ENCODE measurements at regions not wholly inside any gene's neighbourhood (a gene's known extent, or its start where the extent isn't known, plus 50 kb on each side); places are given as distances from the start of the nearest gene placed in this dataset.

DNA sequence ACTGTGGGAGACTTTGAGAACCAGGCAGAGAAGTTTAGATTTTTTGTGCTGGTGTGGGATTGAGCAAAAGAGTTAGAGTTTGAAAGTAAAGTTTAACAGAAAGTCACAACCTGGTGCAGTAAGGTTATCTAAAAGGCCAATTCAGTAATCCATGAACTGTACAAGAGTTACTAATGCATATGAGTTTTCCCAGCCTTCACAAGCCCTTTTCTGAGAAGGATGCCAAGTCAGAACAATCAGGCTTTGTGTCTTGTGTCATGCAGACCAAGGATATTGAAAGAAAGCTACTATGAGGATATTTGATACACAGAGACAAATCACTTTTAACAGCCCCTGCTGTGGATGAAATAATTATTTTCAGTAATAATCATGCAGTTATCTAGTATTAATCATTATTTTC is 68.8 kb upstream of the MYO3A start:
- no peak overlapping the region for H2BK120ac ChIP-seq (ENCODE audit: low read depth, low read length)
- no peaks in the 10 kb centered on the region for H3K36me3 ChIP-seq (ENCODE audit: control insufficient read depth in 1 of 2, insufficient read depth in 2 of 2, low read depth in 1 of 2, low read length in 2 of 2)
- H3K27ac ChIP-seq (ENCODE audit: low read length, poor library complexity, severe bottlenecking): no peak overlapping the region
- H2AFZ ChIP-seq (ENCODE audit: low read depth, low read length): no peak overlapping the region
- H3K9ac ChIP-seq (ENCODE audit: low read length): no peak overlapping the region
- no peak overlapping the region for H4K8ac ChIP-seq (ENCODE audit: low read length)
- H3K23ac ChIP-seq (ENCODE audit: low read length in 2 of 2): no peak overlapping the region
- H3K18ac ChIP-seq (ENCODE audit: low read depth in 1 of 2, low read length in 2 of 2): no peak overlapping the region
- no peak overlapping the region for H2BK5ac ChIP-seq (ENCODE audit: low read depth, low read length, poor library complexity, severe bottlenecking)
- no peak overlapping the region for H3K4me3 ChIP-seq (ENCODE audit: insufficient read depth in 1 of 2, low read depth in 1 of 2, low read length in 2 of 2)
- H2AK5ac ChIP-seq (ENCODE audit: low read length, severe bottlenecking): no peak overlapping the region
- H2BK12ac ChIP-seq (ENCODE audit: low read length in 2 of 2): no peak overlapping the region
- DNase-seq: no peak
- H2BK15ac ChIP-seq (ENCODE audit: low read depth, poor library complexity, severe bottlenecking): no peak overlapping the region
- H3K4me1 ChIP-seq (ENCODE audit: control insufficient read depth, insufficient read depth, low read depth, low read length): no peaks in the 10 kb centered on the region
- H3K79me1 ChIP-seq (replicated peaks; ENCODE audit: low read length, poor library complexity, severe bottlenecking): no peaks in the 10 kb centered on the region
- no peaks in the 10 kb centered on the region for H3K9me3 ChIP-seq (ENCODE audit: control insufficient read depth, low read length)
- no peak overlapping the region for H4K91ac ChIP-seq (ENCODE audit: low read length)
- H3K4ac ChIP-seq (ENCODE audit: low read depth in 1 of 2, low read length in 2 of 2): no peak overlapping the region
- H3K14ac ChIP-seq (ENCODE audit: low read length in 2 of 2): no peak overlapping the region
- H3K4me2 ChIP-seq (ENCODE audit: low read length, poor library complexity, severe bottlenecking): no peak overlapping the region
- H3K27me3 ChIP-seq (ENCODE audit: control insufficient read depth in 1 of 2, insufficient read depth in 1 of 2, low read length in 2 of 2): no peaks in the 10 kb centered on the region

DNA sequence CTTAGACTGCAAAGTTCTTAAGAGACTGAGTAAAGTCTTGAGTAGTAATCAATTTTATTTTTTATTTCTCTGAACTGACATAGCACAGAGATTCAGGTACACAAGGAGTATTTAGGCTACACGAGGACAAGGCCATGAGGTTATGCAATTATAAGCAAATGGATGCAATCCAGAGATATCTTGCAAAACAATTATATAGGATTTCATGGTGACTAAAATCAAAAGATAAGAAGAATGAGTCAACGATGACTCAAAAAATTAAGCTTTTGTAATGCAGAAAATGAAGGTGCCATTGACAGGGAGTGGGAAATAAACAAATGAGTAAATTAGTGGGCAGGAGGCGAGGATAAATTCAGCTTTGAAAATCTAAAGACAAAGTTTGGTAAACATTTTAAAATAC is 66.7 kb upstream of the MYO3A start:
- no peaks in the 10 kb centered on the region for H3K36me3 ChIP-seq (ENCODE audit: control insufficient read depth in 1 of 2, insufficient read depth in 2 of 2, low read depth in 1 of 2, low read length in 2 of 2)
- WGBS: 68% methylated on average over 2 of the region's 3 CpGs
- no peak for DNase-seq
- H3K27me3 ChIP-seq (ENCODE audit: control insufficient read depth in 1 of 2, insufficient read depth in 1 of 2, low read length in 2 of 2): no peaks in the 10 kb centered on the region
- H3K23ac ChIP-seq (ENCODE audit: low read length in 2 of 2): no peak overlapping the region
- H3K14ac ChIP-seq (ENCODE audit: low read length in 2 of 2): no peak overlapping the region
- no peak overlapping the region for H3K4me3 ChIP-seq (ENCODE audit: insufficient read depth in 1 of 2, low read depth in 1 of 2, low read length in 2 of 2)
- H2BK15ac ChIP-seq (ENCODE audit: low read depth, poor library complexity, severe bottlenecking): no peak overlapping the region
- no peak overlapping the region for H2BK12ac ChIP-seq (ENCODE audit: low read length in 2 of 2)
- H3K9me3 ChIP-seq (ENCODE audit: control insufficient read depth, low read length): no peaks in the 10 kb centered on the region
- no peak overlapping the region for H2BK120ac ChIP-seq (ENCODE audit: low read depth, low read length)
- H3K79me1 ChIP-seq (replicated peaks; ENCODE audit: low read length, poor library complexity, severe bottlenecking): no peaks in the 10 kb centered on the region
- no peak overlapping the region for H4K8ac ChIP-seq (ENCODE audit: low read length)
- H3K9ac ChIP-seq (ENCODE audit: low read length): no peak overlapping the region
- H3K4ac ChIP-seq (ENCODE audit: low read depth in 1 of 2, low read length in 2 of 2): no peak overlapping the region
- H2AK5ac ChIP-seq (ENCODE audit: low read length, severe bottlenecking): no peak overlapping the region
- H3K18ac ChIP-seq (ENCODE audit: low read depth in 1 of 2, low read length in 2 of 2): no peak overlapping the region
- H4K91ac ChIP-seq (ENCODE audit: low read length): no peak overlapping the region
- no peaks in the 10 kb centered on the region for H3K4me1 ChIP-seq (ENCODE audit: control insufficient read depth, insufficient read depth, low read depth, low read length)
- no peak overlapping the region for H3K27ac ChIP-seq (ENCODE audit: low read length, poor library complexity, severe bottlenecking)
- no peak overlapping the region for H2AFZ ChIP-seq (ENCODE audit: low read depth, low read length)
- no peak overlapping the region for H2BK5ac ChIP-seq (ENCODE audit: low read depth, low read length, poor library complexity, severe bottlenecking)
- H3K4me2 ChIP-seq (ENCODE audit: low read length, poor library complexity, severe bottlenecking): no peak overlapping the region

DNA sequence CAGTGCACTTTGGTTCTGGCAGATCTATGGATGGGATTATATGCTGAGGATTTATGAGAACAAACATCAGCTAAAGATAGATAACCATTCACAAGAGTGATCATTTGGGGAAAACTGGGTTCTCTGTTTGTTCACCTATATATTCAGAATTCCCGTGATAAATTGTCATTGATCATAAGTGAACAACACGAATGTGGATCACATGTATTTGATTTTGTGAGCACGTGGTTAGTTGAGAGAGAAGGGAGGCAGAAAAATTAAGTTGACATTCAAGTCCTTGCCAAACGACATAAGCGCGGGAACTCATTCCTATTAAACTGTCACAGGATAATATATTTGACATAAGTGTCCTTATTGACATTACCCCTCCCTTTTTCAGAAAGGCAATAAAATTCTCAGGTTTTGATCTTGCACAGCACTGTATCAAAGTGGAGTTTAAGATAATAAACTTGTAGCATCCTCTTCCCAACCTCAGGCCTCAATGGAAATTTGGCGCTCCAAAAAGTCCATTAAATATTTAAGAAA is 64.9 kb upstream of the MYO3A start:
- H3K27me3 ChIP-seq (ENCODE audit: control insufficient read depth in 1 of 2, insufficient read depth in 1 of 2, low read length in 2 of 2): no peaks in the 10 kb centered on the region
- H3K14ac ChIP-seq (ENCODE audit: low read length in 2 of 2): no peak overlapping the region
- H3K23ac ChIP-seq (ENCODE audit: low read length in 2 of 2): no peak overlapping the region
- H3K4me3 ChIP-seq (ENCODE audit: insufficient read depth in 1 of 2, low read depth in 1 of 2, low read length in 2 of 2): no peak overlapping the region
- no peaks in the 10 kb centered on the region for H3K79me1 ChIP-seq (replicated peaks; ENCODE audit: low read length, poor library complexity, severe bottlenecking)
- no peak overlapping the region for H2BK12ac ChIP-seq (ENCODE audit: low read length in 2 of 2)
- H4K91ac ChIP-seq (ENCODE audit: low read length): no peak overlapping the region
- H3K4ac ChIP-seq (ENCODE audit: low read depth in 1 of 2, low read length in 2 of 2): no peak overlapping the region
- no peaks in the 10 kb centered on the region for H3K36me3 ChIP-seq (ENCODE audit: control insufficient read depth in 1 of 2, insufficient read depth in 2 of 2, low read depth in 1 of 2, low read length in 2 of 2)
- no peak overlapping the region for H3K27ac ChIP-seq (ENCODE audit: low read length, poor library complexity, severe bottlenecking)
- H4K8ac ChIP-seq (ENCODE audit: low read length): no peak overlapping the region
- H3K9ac ChIP-seq (ENCODE audit: low read length): no peak overlapping the region
- H2BK120ac ChIP-seq (ENCODE audit: low read depth, low read length): no peak overlapping the region
- H2AFZ ChIP-seq (ENCODE audit: low read depth, low read length): no peak overlapping the region
- no peak overlapping the region for H2BK15ac ChIP-seq (ENCODE audit: low read depth, poor library complexity, severe bottlenecking)
- no peak overlapping the region for H3K18ac ChIP-seq (ENCODE audit: low read depth in 1 of 2, low read length in 2 of 2)
- H3K4me1 ChIP-seq (ENCODE audit: control insufficient read depth, insufficient read depth, low read depth, low read length): no peaks in the 10 kb centered on the region
- H3K9me3 ChIP-seq (ENCODE audit: control insufficient read depth, low read length): no peaks in the 10 kb centered on the region
- no peak overlapping the region for H3K4me2 ChIP-seq (ENCODE audit: low read length, poor library complexity, severe bottlenecking)
- DNase-seq: no peak
- H2BK5ac ChIP-seq (ENCODE audit: low read depth, low read length, poor library complexity, severe bottlenecking): no peak overlapping the region
- no peak overlapping the region for H2AK5ac ChIP-seq (ENCODE audit: low read length, severe bottlenecking)
- 66% methylated on average over 3 of the region's 7 CpGs for WGBS

DNA sequence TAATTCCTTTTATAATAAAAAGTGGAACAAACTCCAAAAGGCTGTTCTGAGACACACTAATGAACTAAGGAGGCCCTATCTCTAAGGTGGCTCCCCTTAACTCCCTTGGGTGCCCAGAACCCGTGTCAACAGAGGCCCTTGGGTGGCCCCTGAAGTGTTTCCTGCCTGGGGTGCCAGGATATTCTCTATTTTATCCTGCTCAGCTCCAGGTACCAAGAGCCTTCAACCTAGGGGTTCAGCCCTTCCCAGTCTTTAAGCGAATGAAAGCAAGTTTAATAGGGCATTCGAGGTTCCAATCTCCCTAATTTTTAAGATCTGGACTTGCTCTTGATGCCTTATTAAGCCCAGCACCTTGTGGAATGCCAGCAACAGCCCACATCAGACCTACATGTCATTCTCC is 64.4 kb upstream of the MYO3A start:
- no peak overlapping the region for H3K23ac ChIP-seq (ENCODE audit: low read length in 2 of 2)
- H3K27ac ChIP-seq (ENCODE audit: low read length, poor library complexity, severe bottlenecking): no peak overlapping the region
- no peaks in the 10 kb centered on the region for H3K4me1 ChIP-seq (ENCODE audit: control insufficient read depth, insufficient read depth, low read depth, low read length)
- WGBS: 66% methylated on average over 3 of the region's 3 CpGs
- H2BK12ac ChIP-seq (ENCODE audit: low read length in 2 of 2): no peak overlapping the region
- H3K14ac ChIP-seq (ENCODE audit: low read length in 2 of 2): no peak overlapping the region
- no peaks in the 10 kb centered on the region for H3K36me3 ChIP-seq (ENCODE audit: control insufficient read depth in 1 of 2, insufficient read depth in 2 of 2, low read depth in 1 of 2, low read length in 2 of 2)
- H4K8ac ChIP-seq (ENCODE audit: low read length): no peak overlapping the region
- no peaks in the 10 kb centered on the region for H3K79me1 ChIP-seq (replicated peaks; ENCODE audit: low read length, poor library complexity, severe bottlenecking)
- H4K91ac ChIP-seq (ENCODE audit: low read length): no peak overlapping the region
- no peak overlapping the region for H3K4ac ChIP-seq (ENCODE audit: low read depth in 1 of 2, low read length in 2 of 2)
- H3K18ac ChIP-seq (ENCODE audit: low read depth in 1 of 2, low read length in 2 of 2): no peak overlapping the region
- H3K4me3 ChIP-seq (ENCODE audit: insufficient read depth in 1 of 2, low read depth in 1 of 2, low read length in 2 of 2): no peak overlapping the region
- no peaks in the 10 kb centered on the region for H3K9me3 ChIP-seq (ENCODE audit: control insufficient read depth, low read length)
- no peak overlapping the region for H2BK5ac ChIP-seq (ENCODE audit: low read depth, low read length, poor library complexity, severe bottlenecking)
- H3K27me3 ChIP-seq (ENCODE audit: control insufficient read depth in 1 of 2, insufficient read depth in 1 of 2, low read length in 2 of 2): no peaks in the 10 kb centered on the region
- H2AFZ ChIP-seq (ENCODE audit: low read depth, low read length): no peak overlapping the region
- H2BK120ac ChIP-seq (ENCODE audit: low read depth, low read length): no peak overlapping the region
- no peak overlapping the region for H2BK15ac ChIP-seq (ENCODE audit: low read depth, poor library complexity, severe bottlenecking)
- no peak overlapping the region for H2AK5ac ChIP-seq (ENCODE audit: low read length, severe bottlenecking)
- DNase-seq: no peak
- no peak overlapping the region for H3K4me2 ChIP-seq (ENCODE audit: low read length, poor library complexity, severe bottlenecking)
- H3K9ac ChIP-seq (ENCODE audit: low read length): no peak overlapping the region

Data from mesenchymal stem cell (in vitro differentiated cells and primary cell).